GM21619 (cell line): ENCODE measurements at regions not wholly inside any gene's neighbourhood (a gene's known extent, or its start where the extent isn't known, plus 50 kb on each side); places are given as distances from the start of the nearest gene placed in this dataset.

Experiments used
- ATAC-seq: cut with Tn5 transposase; IDR thresholded peaks from one replicate; pipeline ENCODE4 v1.9.1; 2021; ENCODE audit not compliant: unreplicated experiment

- ATAC-seq: no peak
Measured at GRCh38 chr18:64663086-64663485, 514.2 kb upstream of the LINC00305 start.

- no peak for ATAC-seq
Measured at GRCh38 chr18:64659196-64659595, 510.3 kb upstream of the LINC00305 start.

- no peak for ATAC-seq
Measured at GRCh38 chr18:64653068-64653467, 504.2 kb upstream of the LINC00305 start.

GRCh38 chr18:64650068-64650467, 501.2 kb upstream of the LINC00305 start:
- ATAC-seq: no peak

- ATAC-seq: no peak
Measured at GRCh38 chr18:64645753-64646152, 496.9 kb upstream of the LINC00305 start.

GRCh38 chr18:64639536-64639935, 490.6 kb upstream of the LINC00305 start:
- ATAC-seq: no peak

- ATAC-seq: no peak
Measured at GRCh38 chr18:64620971-64621560, 472.2 kb upstream of the LINC00305 start.

DNA sequence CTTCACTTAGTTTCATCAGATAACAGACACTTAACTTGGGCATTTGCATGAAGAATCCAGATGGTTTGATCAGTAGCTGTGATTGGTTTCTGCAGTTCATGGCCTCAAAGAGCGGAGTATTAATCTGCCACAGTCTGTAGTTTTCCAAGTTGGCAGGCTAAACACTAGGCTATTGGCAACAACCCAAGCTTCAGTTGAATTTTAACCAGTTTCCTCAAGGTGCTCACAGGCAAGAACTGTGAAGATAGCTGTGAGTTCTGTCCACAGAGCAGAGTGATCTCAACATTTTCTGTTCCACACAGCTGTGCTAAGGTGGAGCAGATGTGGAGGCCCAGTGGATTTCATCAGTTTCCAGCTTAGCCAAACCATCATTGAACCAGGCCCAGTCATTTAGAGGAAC, 469.5 kb upstream of the LINC00305 start:
- no peak for ATAC-seq

DNA sequence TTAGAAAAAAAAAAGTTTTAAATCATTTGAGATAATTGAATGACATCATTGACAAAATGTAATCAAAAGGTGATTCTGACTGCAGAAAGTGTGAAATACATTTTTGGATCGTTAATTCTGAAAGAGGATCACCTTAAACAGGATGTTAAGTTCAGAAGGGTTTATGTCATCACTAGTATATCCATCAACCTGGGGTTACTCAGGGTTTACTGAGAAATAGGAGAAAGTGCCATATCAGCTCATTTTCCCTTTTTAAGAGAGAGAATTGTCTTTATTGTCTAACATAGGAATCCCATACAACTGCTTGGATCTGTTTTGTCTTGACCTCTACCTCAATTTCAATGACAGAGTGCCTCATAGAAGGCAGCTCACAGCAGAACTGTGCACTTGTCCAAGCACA, 466.1 kb upstream of the LINC00305 start:
- ATAC-seq: no peak

DNA sequence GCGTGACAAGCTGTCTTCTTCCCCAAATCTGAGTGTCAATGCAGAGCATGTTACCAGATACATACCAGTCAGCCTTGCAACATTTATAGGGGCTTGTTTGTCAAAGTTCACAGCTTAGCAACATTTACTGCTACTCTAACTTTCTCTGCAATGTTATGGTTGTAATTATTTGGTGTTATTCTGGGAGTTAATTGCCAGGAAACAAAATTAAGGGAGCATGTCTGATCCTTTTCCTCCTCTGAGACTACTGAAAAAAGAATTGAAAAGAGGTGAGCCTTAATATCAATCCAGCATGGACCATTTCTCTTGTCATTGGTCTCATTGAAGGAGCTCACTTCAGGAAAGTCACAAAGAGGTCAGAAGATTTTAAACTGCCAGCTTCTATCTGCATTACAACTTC, 465.6 kb upstream of the LINC00305 start:
- no peak for ATAC-seq

DNA sequence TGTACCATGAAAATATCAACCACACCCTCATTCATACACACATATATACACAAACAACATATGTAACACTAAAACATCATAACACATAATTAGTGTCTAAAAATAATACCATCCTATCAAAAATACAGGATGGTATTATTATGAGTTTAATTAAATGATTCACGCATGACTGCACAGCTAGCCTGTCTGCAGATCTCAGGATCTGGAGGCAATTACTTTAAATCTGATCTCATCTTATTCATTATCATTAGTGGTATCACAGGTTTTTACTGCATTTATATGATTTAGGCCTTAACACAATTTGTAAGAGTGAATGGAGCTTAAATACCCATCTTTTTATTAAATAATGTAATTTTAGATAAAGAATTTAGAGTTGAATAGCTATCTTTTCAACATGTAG, 443.4 kb upstream of the LINC00305 start:
- no peak for ATAC-seq

GRCh38 chr18:64589000-64589399, 440.1 kb upstream of the LINC00305 start:
- ATAC-seq: no peak

DNA sequence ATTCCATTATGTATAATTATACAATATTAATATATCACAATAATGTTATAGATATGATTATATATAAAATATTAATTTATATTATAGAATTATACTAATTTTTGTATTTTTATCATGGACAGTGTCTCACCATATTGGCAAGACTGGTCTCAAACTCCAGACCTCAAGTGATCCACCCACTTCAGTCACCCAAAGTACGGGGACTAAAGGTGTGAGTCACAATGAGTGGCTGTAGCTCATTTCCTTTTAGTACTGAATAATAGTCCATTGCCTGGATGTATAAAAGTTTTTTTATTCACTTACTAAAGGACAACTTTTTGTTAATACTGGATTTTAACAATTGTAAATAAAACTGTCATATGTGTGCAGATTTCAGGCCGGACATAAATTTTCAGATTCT, 417.6 kb upstream of the LINC00305 start:
- ATAC-seq: no peak

DNA sequence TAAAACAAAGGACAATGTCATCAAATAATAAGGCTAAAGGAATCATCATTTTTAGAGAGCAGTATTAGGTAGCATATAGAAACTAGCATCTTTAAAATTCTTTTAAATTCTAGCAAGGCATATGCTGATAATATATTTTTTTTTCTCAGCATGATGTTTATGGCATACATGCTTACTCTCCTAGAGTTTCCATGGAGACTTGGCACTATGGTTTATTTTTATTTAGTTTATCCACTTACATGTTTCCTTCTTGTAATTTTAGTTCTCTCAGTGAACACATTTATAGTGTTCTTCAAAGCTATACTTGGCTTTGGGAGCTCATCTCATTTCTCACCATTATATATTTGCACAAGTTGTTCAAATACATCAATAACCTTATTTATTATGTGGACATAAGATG, 413.8 kb upstream of the LINC00305 start:
- ATAC-seq: no peak

GRCh38 chr18:64546451-64546850, 397.6 kb upstream of the LINC00305 start:
- no peak for ATAC-seq

DNA sequence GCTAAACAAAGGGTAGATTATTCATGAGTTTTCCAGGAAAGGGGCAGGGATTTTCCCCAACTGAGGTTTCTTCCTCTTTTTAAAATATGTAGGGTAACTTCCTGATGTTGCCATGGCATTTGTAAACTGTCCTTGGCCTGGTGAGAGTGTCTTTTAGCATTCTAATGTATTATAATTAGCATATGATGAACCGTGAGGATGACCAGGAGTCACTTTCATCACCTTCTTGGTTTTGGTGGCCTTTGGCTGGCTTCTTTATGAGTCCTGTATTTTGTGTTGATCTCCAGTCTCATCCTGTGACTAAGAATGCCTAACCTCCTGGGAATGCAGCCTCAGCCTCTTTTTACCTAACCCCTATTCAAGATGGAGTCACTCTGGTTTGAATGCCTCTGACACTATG, 391.0 kb upstream of the LINC00305 start:
- ATAC-seq: no peak

DNA sequence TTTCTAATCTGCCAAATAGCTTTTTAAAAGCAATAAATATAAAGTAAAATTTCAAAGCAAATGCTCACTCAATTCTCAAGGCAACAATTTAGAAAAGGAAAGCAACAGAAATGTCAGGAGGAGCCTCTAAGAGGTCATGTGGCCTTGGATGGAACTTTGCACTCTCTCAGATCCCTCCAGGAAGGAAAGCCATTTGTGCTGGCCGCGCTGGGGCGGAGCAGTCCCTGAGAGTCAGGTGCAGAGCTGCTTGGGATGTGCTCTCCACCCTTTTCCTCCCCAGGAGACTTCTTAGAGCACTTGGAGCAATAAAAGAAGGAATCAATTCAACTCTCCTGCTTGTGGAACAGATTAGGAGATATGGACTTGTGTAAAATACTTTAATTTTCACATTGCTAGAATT, 379.8 kb upstream of the LINC00305 start:
- ATAC-seq: no peak

- ATAC-seq: no peak
Measured at GRCh38 chr18:64519201-64519600, 370.3 kb upstream of the LINC00305 start.

DNA sequence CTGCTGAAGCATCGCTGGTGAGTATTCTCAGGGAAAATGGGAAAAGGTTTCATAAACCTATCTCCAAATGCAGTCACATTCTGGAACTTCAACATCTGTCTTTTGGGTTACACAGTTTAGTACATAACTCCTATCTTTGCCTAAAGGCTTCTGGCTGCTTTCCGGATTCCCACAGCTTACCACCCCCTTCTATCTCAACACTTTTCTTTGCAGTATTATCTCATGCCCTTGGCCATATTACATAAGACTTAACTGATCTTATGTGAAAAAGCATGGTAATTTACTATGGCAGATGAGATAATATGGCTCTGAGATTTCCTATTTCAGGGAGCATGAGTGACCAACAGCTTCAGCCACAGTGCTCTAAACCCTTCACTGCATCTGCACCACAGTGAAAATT, 369.3 kb upstream of the LINC00305 start:
- no peak for ATAC-seq

- no peak for ATAC-seq
Measured at GRCh38 chr18:64513401-64513800, 364.5 kb upstream of the LINC00305 start.

GRCh38 chr18:64490207-64490606, 341.3 kb upstream of the LINC00305 start:
- ATAC-seq: no peak

DNA sequence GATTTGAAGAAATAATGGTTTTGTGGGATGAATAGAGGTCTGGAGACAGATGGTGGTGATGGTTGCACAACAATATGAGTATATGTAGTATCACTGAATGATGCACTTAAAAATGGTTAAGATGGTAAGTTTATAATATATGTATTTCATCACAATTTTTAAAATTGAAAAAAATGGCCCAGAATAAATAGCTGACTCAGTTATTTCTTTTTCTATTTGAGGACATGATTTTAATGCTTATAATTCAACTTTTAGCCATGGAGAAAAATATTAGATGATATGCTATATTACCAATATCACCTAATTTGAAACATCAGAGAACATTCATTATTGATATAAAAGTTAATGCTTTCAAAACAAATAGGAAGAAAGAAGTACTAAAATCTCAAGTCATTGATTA, 339.8 kb upstream of the LINC00305 start:
- no peak for ATAC-seq

- no peak for ATAC-seq
Measured at GRCh38 chr18:64474773-64475172, 325.9 kb upstream of the LINC00305 start.

DNA sequence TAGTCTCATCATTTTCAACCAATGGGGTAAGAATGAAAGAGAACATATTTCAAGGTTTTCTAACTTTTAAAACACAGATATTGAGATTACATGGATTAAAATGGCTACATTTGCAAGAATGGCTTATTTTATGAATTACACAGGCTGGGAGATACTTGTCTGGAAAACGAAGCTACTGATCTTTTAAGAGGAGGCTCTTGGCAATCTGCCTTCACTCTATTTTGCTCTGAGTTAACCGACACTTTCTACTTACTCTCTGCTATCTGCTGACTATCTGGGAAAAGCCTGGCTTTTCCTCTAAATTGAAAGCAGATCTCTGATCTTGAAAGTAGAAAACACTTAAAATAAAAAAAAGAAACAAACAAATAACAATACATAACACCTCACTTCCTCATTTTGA, 325.4 kb upstream of the LINC00305 start:
- ATAC-seq: no peak
